Stimulated activated memory B cell treated with anti-CD40 and anti-IgM and Interleukin-4, amounts not matched to agents 10 μg/mL and 1 μg/mL and 100 μg/mL, for 72 hours (primary cell): ENCODE measurements at regions not wholly inside any gene's neighbourhood (a gene's known extent, or its start where the extent isn't known, plus 50 kb on each side); places are given as distances from the start of the nearest gene placed in this dataset.

Source experiments
- ATAC-seq: fragments of 150-1000 bp; cut with Tn5 transposase; 2 replicates; pipeline ENCODE4 v1.10.0; 2021
- H3K27ac Mint-ChIP-seq: one replicate; pipeline ENCODE4 v1.8.0; 2022; ENCODE audit warnings: mild to moderate bottlenecking, mixed read lengths
- H3K27me3 Mint-ChIP-seq: one replicate; pipeline ENCODE4 v1.8.0; 2022; ENCODE audit warnings: mixed read lengths
- H3K36me3 Mint-ChIP-seq: one replicate; pipeline ENCODE4 v1.8.0; 2022; ENCODE audit warnings: mixed read lengths
- H3K4me1 Mint-ChIP-seq: one replicate; pipeline ENCODE4 v1.8.0; 2022; ENCODE audit warnings: mixed read lengths
- H3K4me3 Mint-ChIP-seq: one replicate; pipeline ENCODE4 v1.8.0; 2022; ENCODE audit warnings: mild to moderate bottlenecking, moderate library complexity, mixed read lengths
- H3K9me3 Mint-ChIP-seq: one replicate; pipeline ENCODE4 v1.8.0; 2022; ENCODE audit warnings: mixed read lengths

DNA sequence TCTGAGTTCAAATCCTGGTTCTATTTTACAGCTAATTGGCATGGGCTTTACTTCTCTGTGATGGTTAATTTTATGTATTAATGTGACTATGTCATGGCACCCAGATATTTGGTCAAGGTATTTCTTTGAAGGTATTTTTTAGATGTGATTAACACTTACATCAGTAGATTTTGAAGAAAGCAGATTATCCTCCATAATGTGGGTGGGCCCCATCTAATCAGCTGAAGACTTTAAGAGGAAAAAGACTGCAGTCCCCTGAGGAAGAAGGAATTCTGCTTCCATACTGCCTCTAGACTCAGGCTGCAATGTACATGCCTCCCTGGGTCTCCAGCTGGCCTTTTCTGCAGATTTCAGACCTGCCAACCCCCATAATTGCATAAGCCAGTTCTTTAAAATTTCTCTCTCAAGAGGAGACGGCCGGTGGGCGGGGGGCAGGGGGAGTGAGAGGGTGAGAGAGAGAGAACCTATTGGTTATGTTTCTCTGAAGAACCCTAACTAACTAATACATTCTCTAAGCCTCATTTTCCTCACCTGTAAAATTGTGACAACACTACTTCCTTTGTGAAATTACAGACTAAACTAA lies 338.2 kb upstream of the PRDM1 start:
- Mint-ChIP-seq H3K9me3 (no peaks in the 10 kb centered on the region), H3K27ac (no peak overlapping the region), H3K4me1 (peaks cover 11% of the 10 kb centered on the region), H3K36me3 (no peaks in the 10 kb centered on the region), H3K27me3 (peaks cover 17% of the 10 kb centered on the region), H3K4me3 (no peak overlapping the region)
- no peak for ATAC-seq

DNA sequence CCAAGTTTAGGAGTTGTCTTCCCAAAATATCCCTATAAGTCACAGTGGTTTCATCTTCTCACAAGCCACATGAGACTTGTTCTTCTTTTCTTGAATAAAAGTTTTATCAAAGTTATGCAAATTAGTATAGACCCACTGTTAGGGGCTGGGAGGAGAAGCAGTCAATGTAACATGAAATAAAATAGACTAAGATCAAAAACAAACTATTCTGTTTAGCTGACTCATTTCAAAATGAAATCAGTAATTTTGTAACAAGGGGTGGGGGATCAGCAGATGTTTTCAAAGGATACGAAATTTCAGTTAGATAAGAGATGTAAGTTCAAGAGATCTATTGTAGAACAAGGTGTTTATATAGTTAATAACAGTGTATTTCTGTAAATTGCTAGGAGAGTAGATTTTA lies 339.6 kb upstream of the PRDM1 start:
- no peak for ATAC-seq
- Mint-ChIP-seq H3K27ac (no peak overlapping the region), H3K9me3 (no peaks in the 10 kb centered on the region), H3K4me1 (peaks cover 14% of the 10 kb centered on the region), H3K36me3 (no peaks in the 10 kb centered on the region), H3K27me3 (peaks cover 31% of the 10 kb centered on the region), H3K4me3 (no peak overlapping the region)

DNA sequence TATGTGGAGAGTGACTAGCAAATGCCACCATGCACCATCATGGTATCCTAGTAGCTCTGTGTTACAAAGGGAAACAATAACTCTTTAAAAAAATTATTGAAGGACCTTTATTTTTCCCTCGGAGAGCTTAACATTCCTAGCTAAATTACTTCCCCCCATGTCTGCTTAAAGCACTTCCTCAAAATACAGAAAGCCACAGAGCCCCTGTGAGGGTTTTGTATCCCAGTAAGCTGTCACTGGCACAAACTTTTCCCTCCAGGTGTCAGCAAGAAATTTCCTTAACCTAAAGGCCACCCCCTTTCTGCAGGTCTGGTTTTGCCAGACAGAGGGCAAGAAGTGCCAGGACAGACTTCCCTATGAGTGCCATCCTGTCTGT lies 340.0 kb upstream of the PRDM1 start:
- Mint-ChIP-seq H3K27ac (no peak overlapping the region), H3K4me1 (peaks cover 18% of the 10 kb centered on the region), H3K9me3 (no peaks in the 10 kb centered on the region), H3K27me3 (peaks cover 34% of the 10 kb centered on the region), H3K4me3 (no peak overlapping the region), H3K36me3 (no peaks in the 10 kb centered on the region)
- ATAC-seq = no peak

DNA sequence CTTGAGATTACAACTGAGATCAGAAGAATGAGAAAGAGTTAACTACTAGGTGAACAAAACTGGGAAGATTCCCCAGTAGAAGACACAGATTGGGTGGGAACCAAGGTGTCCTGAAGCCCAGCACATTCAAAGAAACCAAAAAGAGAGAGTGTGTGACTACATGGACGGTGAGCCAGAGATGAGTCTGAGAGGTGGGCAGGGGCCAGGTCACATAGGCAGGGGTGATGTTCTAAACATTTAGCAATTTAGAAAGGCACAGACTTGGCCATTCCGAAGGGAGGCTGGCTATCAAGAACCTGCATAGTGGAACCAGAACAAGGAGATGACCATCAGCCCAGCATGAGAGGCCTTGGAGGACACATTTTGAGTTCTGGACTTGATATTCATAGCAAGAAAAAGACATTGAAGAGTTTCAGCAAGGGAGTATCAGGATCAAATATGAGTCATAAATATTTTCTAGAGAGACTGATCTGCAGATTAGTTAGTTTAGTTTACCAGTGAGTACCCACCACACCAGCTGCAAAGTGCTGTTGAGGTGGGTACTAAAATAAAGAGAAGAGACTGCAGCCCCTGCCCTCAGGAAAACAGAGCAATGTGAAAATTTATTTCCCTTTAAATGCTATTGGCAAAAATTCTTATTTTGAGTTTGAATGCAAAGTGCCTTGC lies 340.5 kb upstream of the PRDM1 start:
- Mint-ChIP-seq H3K4me3 (no peak overlapping the region), H3K27ac (no peak overlapping the region), H3K4me1 (peaks cover 22% of the 10 kb centered on the region)

DNA sequence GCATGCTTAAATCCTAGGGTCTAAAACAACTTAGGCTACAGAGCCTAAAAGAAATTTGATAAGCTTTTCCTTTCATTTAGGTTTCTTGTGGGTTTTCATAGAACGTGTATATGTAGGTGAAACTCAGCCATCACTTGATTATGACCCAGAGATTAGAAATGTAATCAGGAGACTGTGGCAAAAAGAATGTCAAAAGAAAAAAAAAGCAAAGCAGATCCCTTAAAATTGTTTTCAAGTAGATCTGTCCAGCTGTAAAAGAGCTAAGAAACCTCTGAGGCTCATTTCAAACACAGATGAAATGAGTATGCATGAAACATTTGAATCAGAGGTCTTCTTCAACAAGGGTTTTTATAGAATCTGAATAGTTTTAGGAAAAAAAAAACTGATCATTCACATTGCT lies 341.3 kb upstream of the PRDM1 start:
- peaks cover 34% of the 10 kb centered on the region for H3K27me3 Mint-ChIP-seq
- no peak overlapping the region for H3K27ac Mint-ChIP-seq
- ATAC-seq = no peak
- no peaks in the 10 kb centered on the region for H3K36me3 Mint-ChIP-seq
- no peak overlapping the region for H3K4me3 Mint-ChIP-seq
- H3K9me3 Mint-ChIP-seq = no peaks in the 10 kb centered on the region
- H3K4me1 Mint-ChIP-seq = peaks cover 22% of the 10 kb centered on the region

More for the DNA sequence above, 340.5 kb upstream of the PRDM1 start:
- Mint-ChIP-seq H3K27me3 (peaks cover 34% of the 10 kb centered on the region), H3K9me3 (no peaks in the 10 kb centered on the region), H3K36me3 (no peaks in the 10 kb centered on the region)
- no peak for ATAC-seq

DNA sequence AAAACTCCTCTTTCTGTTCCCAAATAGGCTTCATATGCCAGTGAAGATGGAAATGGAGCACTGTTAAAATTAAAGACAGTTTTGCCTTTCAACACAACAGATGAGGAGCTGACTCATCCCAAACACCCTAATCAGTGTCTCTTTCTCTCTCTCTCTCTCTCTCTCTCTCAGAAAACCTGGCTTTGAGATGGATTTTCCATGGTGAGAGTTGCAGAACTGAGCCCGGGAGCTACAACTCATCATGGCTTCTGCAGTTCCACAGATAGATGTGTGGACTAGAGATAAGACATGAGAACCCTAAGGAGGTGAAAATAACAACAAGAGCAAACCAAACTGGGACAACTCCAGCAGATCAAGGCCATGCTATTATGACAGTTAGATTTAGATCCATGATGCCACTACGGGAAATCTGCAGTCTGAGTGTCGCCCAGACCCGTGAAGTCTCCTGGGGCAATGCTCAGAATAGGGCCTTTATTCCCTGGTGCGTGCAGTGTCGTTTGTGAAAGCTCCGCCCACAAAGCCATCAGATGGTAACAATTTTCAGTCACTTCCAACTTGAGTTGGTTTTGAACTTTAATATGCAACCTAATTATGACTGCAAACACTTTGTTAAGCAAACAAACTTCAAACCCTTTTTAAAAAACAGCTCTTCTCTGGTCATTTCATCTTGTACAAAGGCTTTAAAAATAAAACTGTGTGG lies 338.2 kb upstream of the PREP start:
- H3K9me3 Mint-ChIP-seq = no peaks in the 10 kb centered on the region
- no peak for ATAC-seq
- no peak overlapping the region for H3K4me3 Mint-ChIP-seq
- H3K36me3 Mint-ChIP-seq = no peaks in the 10 kb centered on the region
- H3K27ac Mint-ChIP-seq = no peak overlapping the region
- peaks cover 34% of the 10 kb centered on the region for H3K27me3 Mint-ChIP-seq
- peaks cover 10% of the 10 kb centered on the region for H3K4me1 Mint-ChIP-seq

DNA sequence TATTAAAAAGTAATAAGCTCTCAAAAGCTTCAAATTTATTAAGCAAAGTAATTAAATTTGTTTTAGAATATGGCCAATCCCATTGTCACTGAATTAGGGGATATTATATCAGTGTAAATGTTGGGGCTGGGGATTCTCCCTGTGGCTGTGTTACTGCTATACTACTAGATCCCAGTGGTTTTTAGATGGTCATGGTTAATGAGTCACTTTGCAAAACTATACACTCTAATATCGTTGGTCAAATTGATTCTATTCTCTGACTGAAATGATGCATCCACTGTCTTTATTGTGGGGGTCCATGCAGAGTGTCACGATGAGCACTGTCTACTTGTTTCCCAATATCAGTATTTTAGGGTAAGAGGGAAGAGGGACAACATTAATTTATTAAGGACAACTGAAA lies 336.9 kb upstream of the PREP start:
- Mint-ChIP-seq H3K9me3 (no peaks in the 10 kb centered on the region), H3K27ac (no peak overlapping the region), H3K27me3 (peaks cover 34% of the 10 kb centered on the region), H3K36me3 (no peaks in the 10 kb centered on the region), H3K4me3 (no peak overlapping the region), H3K4me1 (peaks cover 10% of the 10 kb centered on the region)
- no peak for ATAC-seq

DNA sequence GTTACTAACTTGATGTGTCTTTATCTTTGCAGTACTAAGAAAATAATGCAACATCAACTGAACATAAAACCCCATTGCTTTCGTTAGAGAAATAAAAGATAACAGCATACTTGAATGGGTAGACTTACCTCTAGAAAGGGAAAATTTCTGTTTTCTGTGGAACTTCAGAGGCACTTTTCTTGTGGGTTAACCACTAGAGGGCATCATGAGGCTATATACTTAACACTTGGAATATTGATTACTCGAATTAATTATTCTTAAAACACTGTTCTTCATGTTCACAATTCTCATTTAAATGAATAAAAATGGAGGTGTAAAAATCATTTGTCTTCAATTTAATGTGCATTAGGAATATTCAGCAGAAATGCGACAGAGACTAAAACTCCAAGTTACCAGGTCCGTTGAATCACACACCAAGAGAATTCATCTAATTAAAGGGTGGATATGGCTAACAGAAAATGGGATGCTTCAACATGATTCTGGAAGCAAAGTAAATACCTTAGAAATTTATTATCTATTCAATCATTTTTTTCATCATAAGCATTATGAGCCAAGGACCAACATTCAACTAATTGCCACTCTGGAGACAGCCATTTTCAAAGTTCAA lies 330.8 kb upstream of the PREP start:
- no peak overlapping the region for H3K4me3 Mint-ChIP-seq
- no peaks in the 10 kb centered on the region for H3K27me3 Mint-ChIP-seq
- no peaks in the 10 kb centered on the region for H3K4me1 Mint-ChIP-seq
- H3K36me3 Mint-ChIP-seq = no peaks in the 10 kb centered on the region
- no peak overlapping the region for H3K27ac Mint-ChIP-seq
- H3K9me3 Mint-ChIP-seq = no peaks in the 10 kb centered on the region
- no peak for ATAC-seq

DNA sequence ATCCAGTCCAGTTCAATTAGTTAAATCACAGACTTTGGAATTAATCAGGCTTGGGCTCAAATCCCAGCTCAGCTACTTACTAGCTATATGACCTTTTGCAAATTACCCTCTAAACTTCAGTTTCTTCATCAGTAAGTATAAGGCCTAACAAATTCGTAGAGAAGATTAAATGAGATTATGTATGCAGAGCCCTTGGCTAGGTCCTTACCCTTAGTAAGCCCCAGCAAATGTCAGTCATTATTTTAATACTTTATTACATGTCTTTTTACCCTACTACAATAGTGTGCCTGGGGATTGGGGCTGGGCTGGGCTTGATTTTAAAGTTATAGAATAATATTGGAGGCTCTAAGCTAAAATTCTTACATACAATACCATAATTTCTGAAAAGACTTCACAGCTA lies 326.1 kb upstream of the PREP start:
- Mint-ChIP-seq H3K27me3 (no peaks in the 10 kb centered on the region), H3K4me1 (no peaks in the 10 kb centered on the region), H3K9me3 (no peaks in the 10 kb centered on the region), H3K27ac (no peak overlapping the region), H3K4me3 (no peak overlapping the region), H3K36me3 (no peaks in the 10 kb centered on the region)
- no peak for ATAC-seq

DNA sequence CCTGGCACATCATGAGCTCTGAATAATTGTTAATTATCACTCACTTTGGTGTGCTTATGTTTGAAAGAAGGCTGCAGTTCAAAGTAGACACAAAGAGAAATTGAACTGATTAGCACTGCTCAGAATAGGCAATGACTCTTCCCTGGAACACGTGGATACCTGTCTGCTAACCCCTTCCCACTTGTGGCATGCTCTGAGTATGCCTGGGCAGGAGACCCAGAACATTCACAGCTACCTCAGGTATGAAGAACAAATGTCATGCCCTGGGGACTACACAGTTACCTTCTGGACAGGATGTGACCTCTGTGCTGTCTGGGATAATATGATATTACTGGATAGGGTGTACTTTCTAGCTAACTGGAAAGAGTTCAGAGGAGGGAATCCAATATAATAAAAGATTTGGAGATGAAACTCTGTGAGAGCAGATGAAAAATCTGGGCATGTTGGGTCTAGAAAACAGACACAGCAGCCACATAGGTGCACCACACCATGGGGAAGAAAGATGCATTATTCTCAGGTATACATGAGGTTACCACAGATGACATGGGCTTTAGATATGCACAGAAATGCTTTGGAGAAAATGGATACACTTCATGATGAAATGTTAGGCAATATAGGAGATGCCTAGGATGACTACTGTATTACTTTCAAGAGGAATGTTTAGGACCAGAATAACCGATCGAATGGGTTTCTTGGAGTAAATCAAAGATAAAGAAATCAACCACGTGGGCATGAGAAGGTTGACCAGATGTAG lies 324.2 kb upstream of the PREP start:
- H3K4me1 Mint-ChIP-seq = no peaks in the 10 kb centered on the region
- no peak overlapping the region for H3K27ac Mint-ChIP-seq
- H3K9me3 Mint-ChIP-seq = no peaks in the 10 kb centered on the region
- H3K36me3 Mint-ChIP-seq = no peaks in the 10 kb centered on the region
- H3K27me3 Mint-ChIP-seq = no peaks in the 10 kb centered on the region
- no peak for ATAC-seq
- H3K4me3 Mint-ChIP-seq = no peak overlapping the region

DNA sequence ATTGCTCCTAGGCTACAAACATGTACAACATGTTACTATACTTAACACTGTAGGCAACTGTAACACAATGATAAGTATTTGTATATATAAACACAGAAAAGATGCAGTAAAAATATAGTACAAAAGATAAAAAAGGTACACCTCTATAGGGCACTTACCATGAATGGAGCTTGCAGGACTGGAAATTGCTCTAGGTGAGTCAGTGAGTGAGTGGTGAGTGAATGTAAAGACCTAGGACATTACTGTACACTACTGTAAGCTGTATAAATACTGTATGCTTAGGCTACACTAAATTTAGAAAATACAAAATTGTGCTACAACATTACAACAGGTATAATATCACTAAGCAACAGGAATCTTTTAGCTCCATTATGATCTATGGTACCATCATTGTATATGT lies 312.0 kb upstream of the PREP start:
- no peak overlapping the region for H3K27ac Mint-ChIP-seq
- H3K36me3 Mint-ChIP-seq = peaks cover 12% of the 10 kb centered on the region
- H3K4me3 Mint-ChIP-seq = no peak overlapping the region
- peaks cover 20% of the 10 kb centered on the region for H3K9me3 Mint-ChIP-seq
- H3K27me3 Mint-ChIP-seq = peaks cover 47% of the 10 kb centered on the region
- ATAC-seq = no peak
- no peaks in the 10 kb centered on the region for H3K4me1 Mint-ChIP-seq

DNA sequence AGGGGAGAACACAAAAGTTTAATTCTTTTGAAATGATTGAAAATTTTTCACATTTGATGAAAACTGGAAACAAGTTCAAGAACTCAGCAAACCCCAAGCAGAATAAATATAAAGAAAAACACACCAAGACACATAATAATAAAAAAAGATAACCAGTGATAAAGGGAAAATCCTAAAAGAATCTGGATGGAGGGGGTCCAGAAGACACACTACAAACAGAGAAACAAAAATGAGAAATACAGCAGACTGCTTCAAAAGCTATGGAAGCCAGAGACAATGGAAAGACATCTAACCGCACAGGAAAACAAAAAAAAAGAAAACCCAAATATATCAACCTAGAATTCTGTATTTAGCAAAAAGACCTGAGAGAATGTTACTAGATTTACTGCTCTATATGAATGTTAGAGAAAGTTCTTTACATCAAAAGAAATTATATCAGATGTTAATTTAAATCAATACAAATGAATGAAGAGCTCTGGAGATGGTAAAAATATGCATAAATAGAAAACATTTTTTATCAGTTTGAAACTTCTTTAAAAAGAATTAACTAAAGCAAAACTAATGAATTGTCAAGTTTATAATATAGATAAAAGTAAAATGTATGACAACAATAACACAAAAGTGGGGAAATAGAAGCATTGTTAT lies 310.7 kb upstream of the PREP start:
- peaks cover 47% of the 10 kb centered on the region for H3K27me3 Mint-ChIP-seq
- H3K4me1 Mint-ChIP-seq = no peaks in the 10 kb centered on the region
- no peak for ATAC-seq
- H3K9me3 Mint-ChIP-seq = peaks cover 20% of the 10 kb centered on the region
- H3K27ac Mint-ChIP-seq = no peak overlapping the region
- H3K36me3 Mint-ChIP-seq = peaks cover 12% of the 10 kb centered on the region
- H3K4me3 Mint-ChIP-seq = no peak overlapping the region

DNA sequence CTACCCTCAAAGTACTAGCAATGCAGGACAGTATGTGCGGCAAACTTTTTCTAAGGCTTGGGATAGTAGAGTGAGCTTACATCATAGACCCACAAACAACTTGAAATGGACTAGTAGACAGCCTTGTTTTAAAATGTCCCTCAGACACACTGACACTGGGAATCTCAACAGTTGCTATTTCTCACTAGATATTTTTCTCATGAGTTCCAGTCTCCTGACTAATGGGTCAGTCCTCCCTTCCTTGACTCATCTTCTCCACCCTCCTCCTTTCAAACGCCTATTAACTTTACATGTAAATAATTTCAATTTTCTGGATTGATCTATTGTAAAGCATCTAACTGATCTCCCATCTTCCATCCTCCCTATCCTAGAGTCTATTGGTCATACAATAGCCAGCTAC lies 308.3 kb upstream of the PREP start:
- Mint-ChIP-seq H3K36me3 (peaks cover 12% of the 10 kb centered on the region), H3K9me3 (peaks cover 20% of the 10 kb centered on the region), H3K4me3 (no peak overlapping the region), H3K27ac (no peak overlapping the region), H3K27me3 (peaks cover 39% of the 10 kb centered on the region), H3K4me1 (no peaks in the 10 kb centered on the region)
- ATAC-seq = no peak

DNA sequence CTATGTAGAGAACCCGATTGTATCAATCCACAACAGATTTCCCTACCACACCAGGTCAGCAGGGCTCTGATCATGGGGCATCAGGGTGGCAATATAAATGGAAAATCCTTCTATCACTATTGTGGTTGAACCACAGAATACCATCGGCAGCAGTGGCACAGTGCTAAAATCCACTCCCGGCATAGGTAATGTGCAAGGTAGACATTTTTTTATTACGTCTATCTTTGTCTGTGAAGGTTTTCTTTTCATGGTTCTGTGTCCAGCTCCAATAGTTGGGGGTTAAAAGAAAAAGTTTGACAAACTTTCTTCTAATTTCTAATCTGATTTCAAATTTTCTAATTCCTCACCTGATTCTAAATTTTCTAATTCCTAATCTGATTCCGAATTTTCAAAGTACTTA lies 302.7 kb upstream of the PREP start:
- H3K36me3 Mint-ChIP-seq = no peaks in the 10 kb centered on the region
- ATAC-seq = no peak

DNA sequence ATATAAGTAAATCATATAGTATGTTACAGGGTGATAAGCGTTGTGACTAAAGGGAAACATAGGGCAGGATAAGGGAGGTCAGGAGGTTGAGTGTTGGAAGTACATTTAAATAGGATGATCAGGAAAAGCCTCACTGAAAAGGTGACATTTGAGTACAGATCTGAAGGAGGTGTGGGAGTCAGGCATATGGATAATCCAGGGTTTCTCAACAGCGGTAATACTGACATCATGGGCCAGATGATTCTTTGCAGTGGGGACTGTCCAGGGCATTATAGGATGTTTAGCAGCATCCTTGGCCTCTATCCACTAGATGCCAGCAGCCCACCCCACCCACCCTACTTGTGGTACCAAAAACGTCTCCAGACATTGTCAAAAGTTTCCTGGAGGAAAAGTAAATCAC lies 292.6 kb upstream of the PREP start:
- H3K36me3 Mint-ChIP-seq = no peaks in the 10 kb centered on the region
- no peak for ATAC-seq
- peaks cover 19% of the 10 kb centered on the region for H3K4me1 Mint-ChIP-seq
- H3K9me3 Mint-ChIP-seq = no peaks in the 10 kb centered on the region
- H3K4me3 Mint-ChIP-seq = no peak overlapping the region
- peaks cover 22% of the 10 kb centered on the region for H3K27me3 Mint-ChIP-seq
- no peak overlapping the region for H3K27ac Mint-ChIP-seq

More for the DNA sequence above, 302.7 kb upstream of the PREP start:
- Mint-ChIP-seq H3K4me1 (no peaks in the 10 kb centered on the region), H3K27ac (no peak overlapping the region), H3K27me3 (no peaks in the 10 kb centered on the region), H3K9me3 (no peaks in the 10 kb centered on the region), H3K4me3 (no peak overlapping the region)
